EL (cell line): ENCODE measurements at regions not wholly inside any gene's neighbourhood (a gene's known extent, or its start where the extent isn't known, plus 50 kb on each side); places are given as distances from the start of the nearest gene placed in this dataset.

Experiments used
- DNase-seq: peaks from one replicate; pipeline ENCODE4 v3.0.0-alpha.2; 2016

DNA sequence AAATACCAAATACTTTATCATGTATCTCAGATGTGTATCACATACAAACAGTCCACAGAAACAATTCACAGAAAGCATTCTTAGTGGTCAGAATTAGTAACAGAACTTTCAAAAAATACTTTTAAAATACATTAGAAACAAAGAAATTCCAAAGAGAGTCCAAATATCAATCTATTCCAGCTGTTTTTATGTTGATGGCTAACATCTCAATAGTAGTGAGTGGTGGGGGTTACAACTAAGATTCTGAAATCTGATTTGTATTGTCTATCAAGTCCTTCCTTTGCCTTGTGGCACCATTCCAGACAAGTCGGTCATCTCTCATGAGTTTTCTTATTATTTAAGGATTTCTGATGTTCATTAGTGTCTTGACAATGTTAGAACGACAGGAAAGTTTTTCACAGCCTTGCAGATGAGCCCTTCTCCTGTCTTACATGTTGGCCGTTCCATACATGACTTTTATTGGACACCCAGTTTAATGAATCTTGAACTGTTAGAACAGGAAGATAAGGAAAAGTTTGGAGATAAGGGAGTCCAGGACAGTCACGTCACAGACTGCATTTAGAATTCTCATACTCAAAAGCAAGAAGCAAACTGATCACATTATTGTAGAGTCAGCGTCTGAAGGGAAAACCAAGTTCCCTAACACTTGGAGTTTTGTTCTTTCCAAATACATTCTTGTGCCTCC, 410.3 kb downstream of the PID1 start:
- DNase-seq = no peak

DNA sequence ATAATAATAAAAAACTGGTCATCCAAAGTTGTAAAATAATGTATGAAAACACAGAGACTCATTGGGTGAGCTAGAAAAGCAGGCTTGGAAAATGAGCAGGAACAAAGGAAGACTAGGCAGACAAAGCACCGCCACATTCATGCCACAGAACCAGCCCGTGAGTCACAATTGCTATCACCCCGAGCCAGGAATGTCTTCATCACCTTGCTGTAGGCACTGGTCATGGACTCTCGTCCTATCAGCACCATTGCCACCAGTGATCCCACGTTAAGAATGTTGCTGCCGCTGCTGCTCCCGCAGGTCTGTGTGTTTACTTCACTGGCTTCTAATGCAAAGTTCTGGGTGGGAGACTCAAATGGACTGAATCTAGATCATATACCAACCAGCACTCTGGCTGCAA, 417.9 kb downstream of the PID1 start:
- DNase-seq = no peak

DNA sequence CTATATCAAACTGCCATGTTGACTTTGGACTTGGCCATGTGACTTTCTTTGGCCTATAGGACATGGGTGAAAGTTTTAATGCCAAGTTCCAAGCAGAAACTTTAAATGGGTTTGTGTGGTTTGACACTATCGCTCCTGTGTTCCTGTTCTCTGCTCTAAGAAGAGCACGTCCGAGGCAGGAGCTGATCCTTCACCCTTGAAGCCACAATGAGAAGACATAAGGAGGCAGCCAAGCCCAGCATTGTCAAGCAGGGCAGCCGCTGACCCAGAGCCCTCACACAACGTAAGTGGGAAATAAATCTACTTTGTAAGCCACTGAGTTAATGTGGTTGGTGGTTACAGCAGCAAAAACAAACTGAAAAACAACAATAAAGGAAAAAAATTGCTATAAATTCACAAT, 422.4 kb downstream of the PID1 start:
- DNase-seq = no peak

DNA sequence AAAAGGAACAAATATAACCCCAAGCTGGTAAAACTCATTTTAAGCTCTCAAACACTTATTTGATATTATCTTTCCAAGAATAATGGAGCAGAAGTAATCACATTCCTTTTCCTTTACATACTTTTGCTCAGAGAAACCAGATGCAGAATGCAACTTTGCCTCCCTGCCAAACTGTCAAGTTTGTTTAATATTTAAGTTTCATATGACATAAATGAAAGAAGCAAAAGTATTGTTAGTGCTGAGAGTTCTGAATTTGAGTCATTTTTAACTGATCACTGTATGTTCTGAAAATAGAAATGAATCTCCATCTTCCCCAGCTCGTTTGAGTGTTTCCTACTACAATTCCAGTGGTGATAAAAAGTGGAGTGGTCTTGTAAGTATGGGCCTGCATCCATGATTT, 423.4 kb downstream of the PID1 start:
- DNase-seq = no peak

DNA sequence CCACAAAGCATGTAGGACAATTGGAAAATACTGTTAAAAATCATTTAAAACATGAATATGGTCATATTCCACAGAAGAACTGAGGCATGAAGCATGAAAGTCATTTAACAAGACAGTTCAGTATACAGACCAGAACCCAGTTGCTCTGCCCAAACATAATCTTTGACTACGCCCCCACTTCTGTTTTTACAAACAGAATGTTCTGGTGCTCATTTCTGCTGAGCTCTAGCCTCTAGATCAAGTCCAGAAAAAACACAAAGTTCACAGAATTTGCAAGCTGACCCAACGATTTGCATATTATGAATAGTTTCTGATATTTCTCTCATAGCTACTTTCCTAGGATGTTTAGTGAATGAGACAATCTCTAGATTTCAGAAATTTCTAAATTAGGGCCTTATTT, 424.9 kb downstream of the PID1 start:
- DNase-seq = no peak

DNA sequence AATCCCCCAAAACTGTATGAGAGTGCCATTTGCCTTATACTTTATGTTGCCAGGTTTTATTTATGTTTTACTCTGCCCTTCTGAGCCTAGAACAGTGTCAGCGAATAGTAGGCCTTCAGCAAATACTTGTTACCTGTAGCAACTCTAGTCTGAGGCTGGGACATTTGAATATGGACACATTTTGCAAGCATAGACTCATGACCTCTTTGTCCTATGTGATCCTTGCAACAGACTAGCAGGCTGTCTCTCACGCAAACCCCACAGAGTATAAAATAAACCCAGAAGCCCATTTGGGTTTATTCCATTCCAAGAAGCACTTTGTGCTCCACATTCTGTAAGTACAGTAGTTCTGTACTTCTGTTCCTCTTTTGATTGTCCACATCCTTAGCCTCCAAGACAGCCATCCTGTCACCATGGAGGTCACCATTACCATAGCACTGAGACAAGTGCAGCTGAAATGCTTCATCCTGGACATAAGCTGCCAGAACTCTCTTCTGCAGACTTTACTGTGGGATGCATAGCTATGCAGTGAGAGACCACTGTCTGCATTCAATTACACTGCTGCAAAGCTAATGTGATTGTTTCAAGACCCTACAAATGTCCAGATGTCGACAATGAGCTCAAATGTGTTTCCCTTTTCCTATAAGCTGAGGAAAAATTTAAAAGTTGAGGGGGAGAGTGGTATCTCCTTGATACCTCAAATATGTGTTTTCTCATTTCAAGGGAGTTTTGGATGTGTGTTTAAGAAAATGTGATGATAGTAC, 425.7 kb downstream of the PID1 start:
- DNase-seq = no peak

DNA sequence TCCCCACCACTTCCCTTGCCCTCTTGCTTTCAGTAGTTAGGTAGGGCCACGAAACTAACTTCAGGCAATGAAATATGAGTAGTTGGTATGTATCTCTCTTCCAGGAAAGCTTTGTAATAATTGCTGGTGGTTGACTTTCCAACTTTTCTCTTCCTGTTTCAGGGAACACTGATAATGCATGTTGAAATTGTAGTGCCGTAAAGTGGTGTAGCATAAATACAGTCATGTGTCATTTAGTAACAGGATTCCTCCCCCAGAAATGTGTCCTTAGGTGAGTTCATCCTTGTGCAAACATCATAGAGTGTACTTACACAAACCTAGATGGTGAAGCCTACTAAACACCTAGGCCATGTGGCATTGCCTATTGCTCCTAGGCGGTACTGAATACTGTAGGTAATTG, 429.2 kb downstream of the PID1 start:
- no peak for DNase-seq

DNA sequence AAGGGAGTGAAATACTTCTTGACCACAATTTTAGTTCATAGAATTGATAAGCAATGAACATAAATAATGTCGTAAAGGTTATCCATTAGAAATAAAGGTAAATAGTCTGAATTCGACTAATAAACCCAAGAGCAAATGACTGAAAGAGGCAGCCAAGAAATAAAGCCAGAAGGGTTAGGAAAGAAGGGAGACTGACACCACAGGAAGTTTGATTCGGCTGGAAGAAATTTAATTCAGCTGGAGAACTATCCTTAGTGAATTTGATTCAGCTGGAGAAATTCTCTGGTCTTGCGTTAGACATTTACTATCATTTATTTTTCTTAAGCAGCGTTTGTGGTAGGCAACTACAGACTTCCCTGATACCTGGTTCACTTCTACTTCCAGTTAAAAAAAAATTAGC, 429.6 kb downstream of the PID1 start:
- no peak for DNase-seq

DNA sequence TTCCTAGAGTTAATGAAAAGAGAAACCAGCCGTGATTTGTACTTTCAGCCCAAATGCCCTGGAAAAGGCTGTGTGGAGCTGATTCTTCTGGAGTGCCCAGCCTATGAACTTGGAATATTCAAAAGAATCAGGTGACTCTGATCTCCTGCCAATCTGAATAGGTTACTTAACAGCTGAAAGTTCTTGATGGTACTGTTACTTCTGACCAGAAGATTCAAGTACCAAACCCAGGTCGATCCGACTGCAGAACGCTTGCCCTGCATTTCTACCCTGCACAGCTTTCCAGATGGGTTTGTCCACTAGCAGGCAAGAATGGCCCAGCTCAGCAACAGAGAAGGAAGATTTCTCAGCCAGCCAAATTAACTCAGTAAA, 430.4 kb downstream of the PID1 start:
- no peak for DNase-seq

DNA sequence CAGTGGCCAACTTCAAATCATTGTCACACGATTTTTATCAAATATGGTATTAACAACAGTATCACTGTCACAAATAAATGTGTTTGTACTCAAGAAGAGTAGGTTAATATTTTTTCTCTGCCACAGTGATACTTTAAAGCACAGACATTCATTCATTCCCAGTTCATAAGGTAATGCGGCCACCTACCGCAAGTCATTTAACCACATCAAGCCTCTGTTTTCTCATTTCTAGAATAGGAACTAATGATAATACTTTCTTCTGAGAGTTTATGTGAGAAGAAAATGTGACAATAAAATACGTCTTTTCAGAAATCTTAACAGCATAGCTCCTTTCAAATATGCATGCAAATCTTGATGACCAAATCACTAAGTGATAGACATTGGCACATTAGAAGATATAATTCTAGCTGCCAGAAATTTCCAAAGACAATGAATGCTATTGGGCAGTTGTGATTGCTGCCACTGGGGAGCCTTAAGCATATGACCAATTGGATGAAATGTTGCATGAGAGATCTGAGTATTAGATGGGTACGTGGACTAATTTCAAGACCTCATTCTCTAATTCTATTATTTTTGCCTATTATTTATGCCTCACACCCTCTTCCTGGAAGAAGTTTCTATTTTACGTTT, 430.9 kb downstream of the PID1 start:
- DNase-seq = no peak

DNA sequence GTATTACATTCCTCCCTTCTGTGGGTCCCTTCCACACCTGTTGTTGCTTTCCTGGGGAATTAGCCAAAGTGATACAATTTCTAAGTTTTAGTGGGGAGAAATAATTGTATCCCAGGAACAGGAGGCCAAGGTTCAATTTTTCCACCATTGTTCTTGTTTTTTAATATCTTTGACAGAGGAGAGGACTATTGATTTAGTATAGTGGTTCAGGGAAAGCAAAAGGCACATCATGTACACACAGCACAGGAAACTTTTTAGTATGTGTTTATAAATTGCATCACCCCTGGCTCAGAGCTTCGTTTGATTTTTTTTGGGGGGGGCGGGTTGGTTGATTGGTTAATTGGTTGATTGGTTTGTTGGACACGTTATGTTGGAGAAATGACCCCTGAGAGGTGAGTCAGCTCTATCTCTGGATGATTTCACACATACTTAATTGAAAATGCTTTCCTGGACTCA, 431.6 kb downstream of the PID1 start:
- DNase-seq = no peak

DNA sequence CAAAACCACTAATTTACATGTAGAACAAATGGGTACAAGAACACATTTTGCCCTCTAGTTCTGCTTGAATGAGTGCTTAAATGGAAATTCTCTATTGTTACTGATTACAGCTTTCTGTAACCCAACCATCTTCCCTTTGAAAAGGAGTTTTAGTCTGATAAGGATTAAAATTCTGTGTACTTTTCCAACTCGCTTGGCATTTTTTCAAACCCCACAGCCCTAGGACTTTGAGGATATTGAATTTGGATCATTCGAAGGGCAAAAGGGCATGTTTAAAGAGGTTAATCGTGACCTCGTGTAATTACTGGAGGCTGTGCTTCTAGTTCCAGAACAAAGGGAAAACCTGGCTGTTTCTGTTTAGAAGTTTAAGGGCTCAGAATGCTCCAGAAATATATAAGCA, 432.3 kb downstream of the PID1 start:
- no peak for DNase-seq

DNA sequence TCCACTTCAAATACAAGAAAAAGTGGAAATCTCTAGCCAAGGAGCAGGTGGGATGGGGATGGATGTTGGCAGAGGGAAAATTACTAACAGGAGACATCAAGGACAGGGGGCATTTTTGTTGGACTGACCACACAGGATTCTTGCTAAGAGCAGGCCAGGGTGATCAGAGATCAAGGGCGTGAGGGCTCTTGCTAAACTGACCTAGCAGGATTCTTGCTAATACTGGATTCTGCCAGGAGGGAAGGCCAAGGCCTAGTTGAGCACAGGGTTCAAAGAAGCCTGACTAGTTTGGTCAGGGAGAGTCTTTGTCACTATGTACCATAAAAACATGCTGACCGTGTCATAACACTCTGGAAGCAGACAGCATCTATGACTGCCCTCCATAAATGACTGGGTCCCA, 442.7 kb downstream of the PID1 start:
- no peak for DNase-seq

DNA sequence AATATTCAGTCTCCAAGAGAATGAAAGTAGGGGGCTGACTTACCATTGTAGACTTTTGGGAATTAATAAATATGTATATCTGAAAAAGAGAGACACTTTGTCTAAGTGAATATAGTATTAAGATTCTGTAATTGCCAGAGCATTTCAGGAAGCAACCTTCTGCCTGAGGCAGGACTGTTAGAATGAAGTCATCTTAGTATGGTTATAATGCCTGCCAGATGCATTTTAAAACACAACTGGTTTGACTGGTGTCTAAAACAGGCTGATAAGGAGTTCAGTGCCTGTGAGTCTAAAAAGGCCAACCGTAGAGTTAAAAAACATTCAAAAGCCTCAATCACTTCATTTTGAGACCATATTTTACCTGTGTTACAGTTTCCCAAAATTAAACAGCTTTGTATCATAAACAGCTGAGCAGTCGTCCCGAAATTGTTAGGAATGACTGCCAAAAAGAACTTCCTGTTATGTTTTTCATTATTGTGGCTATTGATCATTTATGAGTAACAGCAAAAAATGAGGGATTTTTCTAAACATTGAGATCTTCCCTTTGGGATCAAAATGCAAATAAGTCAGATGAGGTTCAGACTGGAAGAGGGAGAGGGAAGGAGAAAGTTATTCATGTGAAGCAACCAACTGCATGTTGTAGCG, 443.9 kb downstream of the PID1 start:
- peak; percentile 52 for DNase-seq

DNA sequence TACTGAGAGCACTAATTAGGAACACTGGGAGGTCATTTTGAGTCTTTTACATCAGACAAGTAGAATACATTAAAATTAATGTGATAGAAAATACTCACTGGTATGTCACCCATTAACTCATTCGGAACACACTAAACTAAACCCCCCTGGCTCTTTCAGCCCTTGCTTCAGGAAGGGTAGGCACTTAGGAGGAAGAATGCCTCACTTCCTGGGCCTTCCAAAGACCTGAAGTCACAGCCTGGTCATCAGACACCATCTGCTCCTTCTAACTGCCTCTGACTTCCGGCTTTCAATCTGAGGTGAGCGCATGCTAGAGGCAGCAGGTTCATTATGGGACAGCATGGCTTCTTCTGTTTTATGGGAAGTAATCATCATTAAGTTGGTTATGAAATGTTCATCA, 451.4 kb downstream of the PID1 start:
- DNase-seq = peak; percentile 66

DNA sequence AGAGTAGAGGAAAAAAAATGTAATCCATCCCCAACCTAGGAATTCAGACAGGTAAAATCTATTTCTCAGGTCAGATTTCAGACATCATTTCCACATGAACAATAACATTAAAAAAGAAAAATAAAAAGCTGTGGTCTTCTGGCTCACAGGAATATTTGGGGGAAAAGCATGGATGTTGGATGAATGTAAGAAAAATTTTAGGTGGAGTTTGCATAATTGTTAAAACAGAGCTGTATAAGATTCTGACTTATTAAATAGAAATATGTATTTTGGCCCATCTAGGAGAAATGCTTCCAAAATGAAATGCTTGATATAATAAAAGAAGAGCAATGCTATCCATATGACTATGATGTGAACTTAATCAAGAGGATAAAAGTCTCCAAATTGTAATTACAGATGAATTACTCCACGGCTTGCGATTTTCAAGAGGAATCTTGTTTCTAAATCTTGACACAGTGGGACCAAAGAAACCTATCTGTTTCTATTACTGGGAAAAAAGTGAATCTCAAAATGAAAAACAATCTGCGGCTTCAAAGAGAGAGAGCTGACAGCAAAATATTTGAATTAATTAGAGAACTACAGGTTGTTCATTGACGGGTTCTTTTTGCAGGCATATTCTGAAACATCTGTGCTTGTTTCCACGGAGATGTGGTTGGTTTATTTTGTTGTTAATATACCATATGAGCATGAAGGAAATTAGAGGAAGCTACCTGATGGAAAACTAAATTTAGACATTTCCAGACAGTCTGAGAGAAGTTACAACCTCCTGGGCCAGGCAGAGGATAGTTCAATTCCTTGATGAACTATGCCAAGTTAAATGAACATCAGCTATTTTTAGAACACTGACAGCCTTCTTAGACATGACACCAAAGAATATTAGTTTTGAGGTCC, 468.7 kb downstream of the PID1 start:
- no peak for DNase-seq

DNA sequence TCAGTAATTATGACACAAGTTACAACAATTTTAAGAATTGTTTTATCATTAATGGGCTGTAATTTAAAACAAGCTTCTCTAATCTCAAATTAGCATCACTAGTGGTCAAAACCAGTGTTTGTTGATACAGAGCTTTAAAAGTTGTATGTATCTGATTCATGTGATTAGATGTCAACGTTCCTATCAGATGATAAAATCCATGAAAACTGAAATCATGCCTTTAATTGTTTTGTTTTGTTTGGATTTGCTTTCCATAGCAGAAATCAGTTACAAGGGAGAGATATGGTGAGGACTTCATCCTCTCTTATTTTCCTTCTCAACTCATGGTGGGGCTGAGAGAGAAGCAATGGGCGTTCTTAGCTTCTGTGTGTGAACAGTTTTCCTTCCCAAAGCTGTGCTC, 469.6 kb downstream of the PID1 start:
- DNase-seq = peak; percentile 11

DNA sequence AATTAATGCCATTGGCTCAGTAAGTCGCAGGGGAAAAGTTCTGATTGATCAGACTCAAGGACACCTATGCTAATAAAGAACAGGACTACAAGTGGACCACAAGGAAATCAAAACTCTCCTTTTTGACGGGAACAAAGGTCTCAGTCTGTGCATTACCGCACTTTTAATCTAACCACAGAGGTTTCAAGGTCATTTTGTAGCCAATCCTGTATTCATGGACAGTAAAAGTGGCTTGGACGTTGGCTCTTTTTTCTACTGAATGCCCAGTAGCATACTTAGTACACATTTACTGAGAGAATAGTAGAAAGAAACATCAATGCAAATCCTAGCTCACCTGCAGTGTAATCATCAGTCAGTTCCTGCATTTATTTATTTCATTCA, 471.9 kb downstream of the PID1 start:
- no peak for DNase-seq

DNA sequence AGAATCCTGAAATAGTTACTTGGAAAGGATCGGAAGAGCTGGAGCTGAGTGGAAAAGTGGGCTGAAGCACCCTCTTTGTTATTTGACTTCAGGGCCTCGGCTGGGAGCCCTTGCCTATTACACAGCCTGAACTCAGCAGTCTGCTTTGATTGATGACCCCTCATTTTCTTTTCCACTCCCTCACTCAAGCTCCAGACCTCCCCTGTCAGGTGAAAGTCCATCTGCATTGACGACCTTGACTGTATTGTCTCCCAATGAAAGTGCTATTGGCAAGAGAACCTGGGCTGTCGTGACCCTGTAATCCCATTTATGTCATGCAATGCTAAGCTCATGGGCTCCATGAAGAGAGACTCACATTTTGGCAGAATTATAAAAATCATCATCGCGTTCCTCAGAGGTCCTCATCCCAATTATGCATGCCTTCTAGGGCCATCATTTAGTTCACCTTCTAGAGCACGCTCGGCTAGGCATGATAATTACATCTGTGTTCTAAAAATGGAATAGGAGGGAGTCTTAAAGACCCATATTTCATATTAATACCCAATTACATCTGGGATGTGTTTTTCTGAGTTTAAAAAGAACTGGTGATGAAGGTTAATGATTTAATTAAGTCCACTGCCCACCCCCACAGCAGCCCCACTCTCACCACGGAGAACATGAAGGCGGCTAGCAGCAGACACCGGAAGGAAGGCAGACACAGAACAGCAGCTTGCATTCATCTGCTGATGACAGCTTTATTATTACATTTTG, 472.5 kb downstream of the PID1 start:
- DNase-seq = no peak

DNA sequence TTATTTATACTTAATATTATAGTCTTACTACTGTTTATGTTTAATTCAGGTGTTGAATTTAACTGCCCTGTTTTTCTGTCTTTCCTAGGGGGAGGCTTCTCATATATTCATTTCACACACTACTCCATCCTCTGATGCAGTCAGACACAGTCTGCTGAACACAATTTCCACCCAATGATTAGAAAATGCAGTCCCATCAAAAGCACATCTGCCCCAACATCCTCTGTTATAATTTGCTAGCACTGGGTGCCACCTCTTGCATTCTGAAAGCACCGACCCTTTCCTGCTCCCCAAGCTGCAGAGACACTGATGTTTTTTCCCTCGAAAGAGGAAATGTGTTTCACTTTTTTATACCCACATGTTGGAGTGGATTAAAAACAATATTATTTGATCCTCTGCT, 474.7 kb downstream of the PID1 start:
- no peak for DNase-seq

DNA sequence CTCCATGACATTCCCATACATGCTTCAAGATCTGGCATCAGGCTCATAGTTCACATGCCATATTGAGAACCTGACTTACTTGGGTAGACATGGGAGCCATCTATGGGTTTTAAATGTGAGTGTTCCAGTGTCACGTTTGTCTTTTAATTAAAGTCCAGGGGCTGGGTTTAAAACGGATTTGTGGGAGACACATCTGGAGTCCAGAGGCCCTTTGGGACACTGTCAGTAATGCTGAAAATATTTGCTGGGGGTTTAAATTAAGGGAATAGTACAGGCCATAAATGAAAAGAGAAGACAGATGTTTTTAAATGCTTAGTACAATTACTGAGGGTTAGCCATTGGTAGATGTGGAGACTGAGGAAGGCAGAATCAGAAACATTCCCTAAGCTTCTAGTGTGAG, 478.0 kb downstream of the PID1 start:
- no peak for DNase-seq

DNA sequence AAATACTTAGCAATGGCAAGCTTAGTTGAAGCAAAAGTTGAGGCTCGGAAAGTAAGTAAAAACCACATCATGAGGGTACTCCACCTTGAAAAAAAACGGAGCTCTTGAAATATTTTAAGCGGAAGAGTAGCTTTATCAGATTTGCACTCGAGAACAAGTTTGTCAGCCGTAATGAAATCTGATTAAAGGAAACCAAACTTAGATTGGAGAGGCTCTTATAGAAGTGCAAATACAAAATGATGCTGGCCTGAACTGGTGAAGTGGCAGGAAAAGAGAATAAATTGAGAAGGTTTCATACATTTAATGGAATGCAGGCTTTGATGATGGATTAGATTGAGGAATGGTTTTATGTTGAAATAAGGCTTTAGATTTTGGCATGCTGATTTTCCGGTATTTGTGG, 484.2 kb downstream of the PID1 start:
- DNase-seq = no peak
